HG03108 (cell line): ENCODE measurements at regions not wholly inside any gene's neighbourhood (a gene's known extent, or its start where the extent isn't known, plus 50 kb on each side); places are given as distances from the start of the nearest gene placed in this dataset.

Experiments used
- ATAC-seq: cut with Tn5 transposase; IDR thresholded peaks from one replicate; pipeline ENCODE4 v1.9.1; 2021; ENCODE audit warnings: moderate library complexity; ENCODE audit not compliant: unreplicated experiment

- ATAC-seq = no peak
Measured at GRCh38 chr2:9771481-9772017, 71.7 kb upstream of the TAF1B start.

- ATAC-seq = no peak
Measured at GRCh38 chr2:9772035-9772998, 71.0 kb upstream of the TAF1B start.

GRCh38 chr2:9772999-9773902 lies 70.0 kb upstream of the TAF1B start:
- ATAC-seq = no peak

- ATAC-seq = no peak
Measured at GRCh38 chr2:9773903-9774239, 69.4 kb upstream of the TAF1B start.

- no peak for ATAC-seq
Measured at GRCh38 chr2:9774266-9774665, 69.0 kb upstream of the TAF1B start.

- ATAC-seq = no peak
Measured at GRCh38 chr2:9775351-9775750, 67.9 kb upstream of the TAF1B start.

GRCh38 chr2:9775999-9776712 lies 67.1 kb upstream of the TAF1B start:
- ATAC-seq = no peak

GRCh38 chr2:9777081-9777480 lies 66.2 kb upstream of the TAF1B start:
- ATAC-seq = no peak

GRCh38 chr2:9778012-9778411 lies 65.3 kb upstream of the TAF1B start:
- no peak for ATAC-seq

- ATAC-seq = no peak
Measured at GRCh38 chr2:9778471-9779316, 64.6 kb upstream of the TAF1B start.

- ATAC-seq = peak; percentile 76
Measured at GRCh38 chr2:9779596-9780264, 63.5 kb upstream of the TAF1B start.

GRCh38 chr2:9780368-9781130 lies 62.7 kb upstream of the TAF1B start:
- ATAC-seq = no peak

GRCh38 chr2:9781252-9781651 lies 62.0 kb upstream of the TAF1B start:
- ATAC-seq = no peak

- no peak for ATAC-seq
Measured at GRCh38 chr2:9782197-9782719, 61.0 kb upstream of the TAF1B start.

- ATAC-seq = no peak
Measured at GRCh38 chr2:9789371-9789770, 53.9 kb upstream of the TAF1B start.

- ATAC-seq = no peak
Measured at GRCh38 chr2:9790702-9791225, 52.5 kb upstream of the TAF1B start.

- no peak for ATAC-seq
Measured at GRCh38 chr2:9791711-9792110, 51.6 kb upstream of the TAF1B start.
